Activated T-cell treated with anti-CD3 and anti-CD28 coated beads, Interleukin-2, amount 50 U/mL, for 1 hour (primary cell): ENCODE measurements at regions not wholly inside any gene's neighbourhood (a gene's known extent, or its start where the extent isn't known, plus 50 kb on each side); places are given as distances from the start of the nearest gene placed in this dataset.
"Not testable (repeated sequence)": the region's sequence is repeated elsewhere in the genome, so short reads cannot be mapped to it uniquely, and the experiment has no call there.

Experiments
- DNase-seq: peaks from one replicate; pipeline ENCODE4 v3.0.0-alpha.2; 2020

GRCh38 chr6:21745543-21746337, 152.2 kb downstream of the SOX4 start:
- DNase-seq, result no peak

DNA sequence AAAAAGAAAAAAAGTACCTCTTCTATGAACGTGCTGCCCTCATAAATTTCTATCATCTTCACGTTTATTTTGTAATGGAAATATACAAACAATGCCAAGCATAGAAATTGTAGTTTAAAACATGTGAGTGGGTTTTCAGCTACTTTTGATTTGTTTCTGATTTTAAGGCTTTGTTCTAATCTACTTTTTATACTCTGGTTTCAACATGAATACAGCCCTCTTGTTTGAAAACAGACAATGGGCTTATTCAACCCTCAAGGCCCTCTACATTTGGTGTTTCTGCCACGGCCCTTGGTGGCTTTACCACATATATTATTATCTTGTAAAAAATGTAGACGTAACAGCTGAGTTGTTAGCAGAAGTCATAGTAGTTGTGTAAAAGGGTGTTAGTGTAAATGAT, 153.9 kb downstream of the SOX4 start:
- DNase-seq, result no peak

DNA sequence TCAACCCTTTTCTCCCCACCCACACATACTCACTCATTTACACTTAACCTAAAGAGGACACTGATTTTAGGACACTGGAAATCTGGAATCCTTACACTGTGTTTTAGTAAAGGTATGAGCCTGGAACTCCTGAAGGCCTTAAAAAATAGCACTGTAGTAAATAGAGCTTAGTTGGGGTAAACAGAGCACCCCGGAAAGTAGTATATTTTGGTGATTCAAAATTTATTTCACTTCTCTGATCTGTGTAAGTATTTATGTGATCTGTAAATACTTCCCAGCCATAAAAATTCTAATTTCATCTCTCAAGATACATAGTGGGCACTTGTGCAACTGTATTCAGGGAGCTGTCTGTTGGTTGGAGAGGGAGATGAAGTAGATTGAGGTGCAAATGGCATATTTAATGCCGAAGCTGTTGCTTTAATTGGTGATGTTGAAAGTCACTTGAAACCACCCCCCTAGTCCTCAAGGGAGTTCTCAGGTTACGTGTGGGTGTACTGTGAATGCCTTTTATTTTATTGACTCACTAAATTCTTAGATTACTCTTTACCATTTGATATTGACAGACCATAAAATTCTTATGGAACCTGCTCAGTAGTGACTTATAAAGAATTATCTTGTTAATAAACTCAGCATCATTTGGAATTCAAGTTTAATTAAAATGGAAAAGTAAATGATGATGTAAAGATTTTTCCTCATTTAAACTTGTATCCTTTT, 154.9 kb downstream of the SOX4 start:
- DNase-seq, result no peak

DNA sequence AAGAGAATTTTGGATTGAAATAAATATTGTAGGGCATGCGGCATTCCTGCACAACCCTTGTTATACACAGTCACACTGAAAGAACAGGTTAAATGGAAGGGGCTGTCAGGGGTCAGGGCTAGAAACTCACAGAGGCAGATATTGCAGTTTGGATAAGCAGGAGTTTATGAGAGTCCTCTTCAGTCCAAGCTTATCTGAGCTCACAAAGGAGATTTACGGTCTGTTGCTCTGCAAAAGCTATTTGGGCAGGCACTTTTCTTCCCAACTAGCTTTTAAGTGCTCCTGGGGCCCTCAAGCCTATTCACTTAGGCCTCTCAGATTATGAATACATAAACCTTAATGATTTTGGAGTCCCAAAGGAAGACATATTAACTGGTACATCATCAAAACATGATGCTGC, 156.2 kb downstream of the SOX4 start:
- DNase-seq, result no peak

- no peak for DNase-seq
Observed at GRCh38 chr6:21750575-21750974, 157.0 kb downstream of the SOX4 start.

DNA sequence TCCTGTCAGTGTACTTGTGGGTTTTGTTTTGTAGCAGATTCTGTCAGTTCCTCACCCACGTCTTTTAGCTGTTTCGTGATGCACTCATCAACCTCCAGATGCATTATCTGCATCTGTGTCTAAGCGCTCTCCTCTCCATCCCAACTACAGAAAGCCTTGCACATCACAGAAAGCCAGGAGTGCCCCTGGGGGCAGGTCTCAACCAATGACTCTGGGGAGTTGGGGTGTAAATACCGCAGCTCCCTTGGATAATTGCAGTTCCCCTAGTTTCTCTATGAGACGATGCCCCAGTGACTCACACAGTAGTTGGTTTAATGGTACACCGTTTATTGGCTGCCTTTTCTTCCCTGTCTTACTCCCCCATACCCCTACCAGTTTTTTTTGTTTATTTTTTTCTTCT, 158.1 kb downstream of the SOX4 start:
- no peak for DNase-seq

DNA sequence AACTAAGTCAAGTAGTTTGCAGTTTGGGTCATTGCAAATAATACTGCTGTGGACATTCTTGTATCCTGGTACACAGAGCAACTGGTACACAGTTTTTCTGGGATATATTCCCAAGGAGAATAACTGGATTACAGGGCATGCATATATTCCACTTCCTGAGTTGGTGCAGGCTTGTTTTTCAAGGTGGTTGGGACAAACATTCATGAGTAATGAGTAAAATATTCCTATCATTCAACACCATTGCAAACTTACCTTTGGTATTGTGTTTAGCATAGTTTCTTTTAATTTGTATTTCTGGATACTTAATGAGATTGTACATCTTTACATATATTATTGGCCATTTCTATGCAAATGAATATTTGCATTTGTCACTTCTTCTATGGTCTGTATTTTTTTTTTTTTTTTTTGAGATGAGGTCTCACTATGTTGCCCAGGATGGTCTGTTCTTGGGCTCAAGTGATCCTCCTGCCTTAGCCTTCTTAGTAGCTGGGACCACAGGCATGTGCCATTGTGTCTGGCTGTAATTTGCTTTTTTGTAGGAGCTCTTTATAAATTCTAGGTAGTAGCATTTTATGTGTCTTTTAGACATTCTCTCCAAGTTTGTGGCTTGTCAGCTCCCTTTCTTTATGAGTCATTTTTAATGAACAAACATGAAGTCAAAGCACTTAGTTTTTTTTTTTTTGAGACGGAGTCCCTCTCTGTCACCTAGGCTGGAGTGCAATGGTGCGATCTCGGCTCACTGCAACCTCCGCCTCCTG, 158.7 kb downstream of the SOX4 start:
- no peak for DNase-seq

DNA sequence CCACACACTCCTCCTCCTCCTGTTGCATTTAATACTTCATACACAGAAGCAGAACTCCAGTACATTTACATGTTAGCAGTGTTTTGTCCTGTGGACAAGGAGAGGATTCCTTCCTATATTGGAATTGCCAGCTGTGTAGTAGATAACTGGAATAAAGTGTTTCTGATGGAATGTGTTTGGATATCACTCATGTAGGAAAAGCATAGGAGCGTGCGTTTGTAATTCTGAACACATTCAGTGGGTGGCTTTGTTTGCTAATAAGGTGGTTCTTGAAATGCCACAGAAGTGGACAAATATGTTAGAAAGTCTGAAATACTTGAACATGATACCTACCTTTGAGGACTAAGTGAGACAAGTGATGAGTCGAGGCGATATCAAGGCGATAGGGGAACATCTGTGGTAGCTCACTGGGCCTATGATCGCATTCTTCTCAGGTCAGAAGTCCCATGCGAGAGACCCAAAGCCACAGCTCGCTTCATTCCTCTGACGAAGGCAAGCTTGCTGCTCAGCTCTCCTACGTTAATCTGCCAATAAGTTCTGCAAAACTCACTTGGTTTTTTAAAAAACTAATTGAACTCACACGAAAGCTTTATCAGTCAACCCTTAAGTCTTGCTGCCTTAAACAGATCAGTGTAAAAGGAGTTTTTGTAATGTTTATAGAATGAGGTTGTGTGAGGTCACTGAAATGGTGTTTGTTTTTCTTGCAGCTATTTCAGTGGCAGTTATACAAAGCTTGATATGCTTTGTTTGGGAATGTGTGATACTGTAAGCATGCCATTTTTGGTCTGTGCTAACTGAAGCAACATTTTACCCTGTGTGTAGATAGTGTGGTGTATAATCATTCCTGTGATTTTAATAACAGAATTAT, 159.9 kb downstream of the SOX4 start:
- DNase-seq, result no peak

GRCh38 chr6:21754891-21755290, 161.3 kb downstream of the SOX4 start:
- no peak for DNase-seq

DNA sequence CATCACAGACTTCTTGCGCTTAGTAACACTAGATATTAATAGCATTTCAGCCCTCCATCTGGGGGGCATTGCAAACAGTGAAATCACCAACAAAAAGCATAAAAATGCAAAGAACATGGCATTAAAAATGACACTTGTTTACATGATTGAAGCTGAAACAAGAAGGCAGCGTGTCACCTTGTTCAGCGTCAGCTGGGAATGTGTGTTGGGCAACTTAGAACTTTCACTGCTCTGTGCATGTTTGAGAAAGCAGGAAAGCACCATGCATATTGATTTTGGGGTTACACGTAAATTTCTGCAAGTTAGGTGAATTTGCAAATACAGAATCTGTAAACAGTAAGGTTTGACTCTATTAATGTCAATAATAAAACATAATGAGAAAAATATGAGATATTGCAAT, 162.9 kb downstream of the SOX4 start:
- no peak for DNase-seq

DNA sequence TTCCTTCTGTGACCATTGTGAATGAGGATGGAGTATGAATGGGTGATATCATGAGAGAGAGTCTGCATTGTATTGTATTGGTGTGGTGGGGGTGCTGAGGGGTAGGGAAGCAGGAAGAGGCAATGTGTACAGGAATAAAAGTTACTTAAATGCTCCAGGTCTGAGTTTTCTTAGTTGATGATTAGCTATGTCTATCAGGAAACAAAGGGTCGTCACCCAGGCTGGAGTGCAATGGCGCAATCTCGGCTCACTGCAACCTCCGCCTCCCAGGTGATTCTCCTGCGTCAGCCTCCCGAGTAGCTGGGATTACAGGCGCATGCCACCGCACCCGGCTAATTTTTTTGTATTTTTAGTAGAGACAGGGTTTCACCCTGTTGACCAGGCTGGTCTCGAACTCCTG, 163.8 kb downstream of the SOX4 start:
- DNase-seq, result not testable (repeated sequence)

GRCh38 chr6:21759721-21760120, 166.2 kb downstream of the SOX4 start:
- no peak for DNase-seq

- not testable (repeated sequence) for DNase-seq
Observed at GRCh38 chr6:21761053-21761730, 167.6 kb downstream of the SOX4 start.

GRCh38 chr6:21764989-21765388, 171.4 kb downstream of the SOX4 start:
- DNase-seq, result no peak

GRCh38 chr6:21767891-21768648, 174.5 kb downstream of the SOX4 start:
- DNase-seq, result no peak

- no peak for DNase-seq
Observed at GRCh38 chr6:21769405-21769861, 175.9 kb downstream of the SOX4 start.

- no peak for DNase-seq
Observed at GRCh38 chr6:21769968-21770367, 176.4 kb downstream of the SOX4 start.

DNA sequence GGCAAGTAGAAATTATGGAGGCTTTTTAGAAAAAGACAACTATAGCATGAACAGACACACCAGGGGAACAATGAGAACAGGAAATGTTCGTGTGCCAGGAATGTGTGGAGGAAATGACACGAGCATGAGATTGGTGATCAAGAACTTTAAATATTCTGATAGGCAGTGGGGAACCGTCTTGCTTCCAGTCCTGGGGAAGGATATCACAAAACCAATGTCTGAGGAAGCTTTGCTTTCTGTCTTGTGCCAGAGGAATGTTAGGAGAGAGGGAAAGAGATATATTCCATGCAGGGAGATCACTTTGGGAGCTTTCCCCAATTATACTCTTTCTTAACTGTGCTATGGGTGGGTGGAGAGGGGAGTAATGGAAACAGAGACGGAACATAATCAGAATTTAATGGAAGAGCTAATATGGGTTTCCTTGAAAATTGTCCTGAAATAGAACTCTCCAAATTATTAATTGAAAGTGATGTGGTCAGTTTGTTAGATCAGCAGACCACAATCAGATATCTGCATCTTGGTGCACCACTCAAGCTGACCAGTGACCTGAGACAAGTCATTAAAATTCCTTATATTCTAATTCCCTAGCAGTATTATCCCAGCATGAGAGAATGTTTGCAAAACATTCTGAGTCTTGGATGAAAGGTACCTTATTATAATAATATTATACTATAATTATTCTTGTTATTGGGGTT, 178.2 kb downstream of the SOX4 start:
- DNase-seq, result no peak

DNA sequence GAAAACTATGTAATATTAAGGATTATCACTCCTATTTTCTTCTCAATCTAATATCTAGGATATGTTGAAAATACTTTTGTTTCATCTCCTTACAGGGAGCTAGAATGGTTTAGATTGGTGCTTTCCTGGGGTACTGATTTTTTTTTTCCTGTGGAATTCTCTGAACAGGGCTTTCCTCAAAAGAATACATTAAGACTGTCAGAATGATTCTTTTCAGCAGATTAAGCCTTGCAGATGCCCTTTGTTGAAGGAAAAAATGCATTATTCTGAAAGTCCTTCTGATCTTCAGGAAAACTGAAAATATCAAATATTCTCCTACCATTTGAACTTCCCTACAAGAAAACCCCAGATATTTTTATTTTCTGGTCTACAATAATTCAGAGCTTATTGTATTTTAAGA, 178.9 kb downstream of the SOX4 start:
- DNase-seq, result no peak

GRCh38 chr6:21772884-21773575, 179.5 kb downstream of the SOX4 start:
- DNase-seq, result no peak
